ENCODE measurements at regions not wholly inside any gene's neighbourhood (a gene's known extent, or its start where the extent isn't known, plus 50 kb on each side); places are given as distances from the start of the nearest gene placed in this dataset.

- no peak for DNase-seq
These were observed 133.6 kb upstream of the CITED2 start for GRCh38 chr6:139508023-139508422.

- peak; percentile 62 for DNase-seq
These were observed 126.5 kb upstream of the CITED2 start for GRCh38 chr6:139500977-139501376.

GRCh38 chr6:139498715-139499114, 124.3 kb upstream of the CITED2 start:
- DNase-seq = no peak

GRCh38 chr6:139497345-139497961, 123.0 kb upstream of the CITED2 start:
- no peak for DNase-seq

- DNase-seq = no peak
These were observed 122.4 kb upstream of the CITED2 start for GRCh38 chr6:139496654-139497344.

- DNase-seq = no peak
These were observed 120.0 kb upstream of the CITED2 start for GRCh38 chr6:139494376-139494990.

GRCh38 chr6:139490482-139490881, 116.0 kb upstream of the CITED2 start:
- peak; percentile 40 for DNase-seq

GRCh38 chr6:139486476-139486799, 112.0 kb upstream of the CITED2 start:
- no peak for DNase-seq

GRCh38 chr6:139485742-139486475, 111.5 kb upstream of the CITED2 start:
- no peak for DNase-seq

- no peak for DNase-seq
These were observed 110.7 kb upstream of the CITED2 start for GRCh38 chr6:139485185-139485584.

GRCh38 chr6:139483079-139483478, 108.6 kb upstream of the CITED2 start:
- DNase-seq = no peak

- peak; percentile 52 for DNase-seq
These were observed 107.8 kb upstream of the CITED2 start for GRCh38 chr6:139482287-139482686.

- DNase-seq = no peak
These were observed 106.1 kb upstream of the CITED2 start for GRCh38 chr6:139480356-139481165.

- no peak for DNase-seq
These were observed 105.2 kb upstream of the CITED2 start for GRCh38 chr6:139479433-139480222.

GRCh38 chr6:139475646-139476045, 101.2 kb upstream of the CITED2 start:
- DNase-seq = no peak

GRCh38 chr6:139475241-139475640, 100.8 kb upstream of the CITED2 start:
- no peak for DNase-seq

GRCh38 chr6:139474145-139475108, 100.0 kb upstream of the CITED2 start:
- DNase-seq = peak; percentile 79

- DNase-seq = no peak
These were observed 99.3 kb upstream of the CITED2 start for GRCh38 chr6:139473731-139474130.

GRCh38 chr6:139473231-139473701, 98.8 kb upstream of the CITED2 start:
- peak; percentile 12 for DNase-seq

GRCh38 chr6:139472351-139473015, 98.0 kb upstream of the CITED2 start:
- no peak for DNase-seq

All from RPMI8226 (cell line).